GM12892 (cell line): ENCODE measurements at regions not wholly inside any gene's neighbourhood (a gene's known extent, or its start where the extent isn't known, plus 50 kb on each side); places are given as distances from the start of the nearest gene placed in this dataset.

Experiments used
- POLR2A ChIP-seq: IDR thresholded peaks from 2 replicates; pipeline ENCODE4 v1.6.1; 2011; ENCODE audit warnings: low read depth, low read length, control low read depth
- POLR2AphosphoS5 ChIP-seq: IDR thresholded peaks from 2 replicates; pipeline ENCODE4 v1.6.1; 2011; ENCODE audit warnings: low read depth, low read length, control low read depth
- TAF1 ChIP-seq: IDR thresholded peaks from 2 replicates; pipeline ENCODE4 v1.6.1; 2011; ENCODE audit warnings: low read depth, mild to moderate bottlenecking, control low read depth, low read length, borderline replicate concordance

- no peak for TF ChIP-seq POLR2A
- no peak for TF ChIP-seq POLR2AphosphoS5
- no peak for TF ChIP-seq TAF1
These were observed 1060.6 kb upstream of the CDH8 start for GRCh38 chr16:63096857-63097256.
